ENCODE measurements at regions not wholly inside any gene's neighbourhood (a gene's known extent, or its start where the extent isn't known, plus 50 kb on each side); places are given as distances from the start of the nearest gene placed in this dataset.
A peak's percentile ranks its signal among the peaks of the same experiment; 100 is the strongest.

DNA sequence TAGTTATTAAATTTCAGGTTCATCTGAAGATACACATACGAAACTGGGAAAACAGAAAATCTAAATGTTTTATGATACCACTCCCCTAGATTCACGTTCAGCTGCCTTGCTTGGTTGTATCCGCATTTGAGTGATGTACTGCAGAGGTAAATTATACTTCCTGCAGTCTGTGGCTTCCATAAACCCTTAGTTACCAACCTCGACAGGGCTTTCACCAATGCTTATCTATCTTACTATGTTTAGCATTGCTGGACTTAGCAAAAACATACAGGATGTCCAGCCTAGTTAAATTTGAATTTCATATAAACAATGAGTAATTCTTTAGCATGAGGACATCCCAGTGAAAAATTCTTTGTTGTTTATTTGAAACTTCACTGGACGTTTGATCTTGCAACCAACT lies 108.8 kb downstream of the TMA16 start:
- TF ChIP-seq, protein P1, sequence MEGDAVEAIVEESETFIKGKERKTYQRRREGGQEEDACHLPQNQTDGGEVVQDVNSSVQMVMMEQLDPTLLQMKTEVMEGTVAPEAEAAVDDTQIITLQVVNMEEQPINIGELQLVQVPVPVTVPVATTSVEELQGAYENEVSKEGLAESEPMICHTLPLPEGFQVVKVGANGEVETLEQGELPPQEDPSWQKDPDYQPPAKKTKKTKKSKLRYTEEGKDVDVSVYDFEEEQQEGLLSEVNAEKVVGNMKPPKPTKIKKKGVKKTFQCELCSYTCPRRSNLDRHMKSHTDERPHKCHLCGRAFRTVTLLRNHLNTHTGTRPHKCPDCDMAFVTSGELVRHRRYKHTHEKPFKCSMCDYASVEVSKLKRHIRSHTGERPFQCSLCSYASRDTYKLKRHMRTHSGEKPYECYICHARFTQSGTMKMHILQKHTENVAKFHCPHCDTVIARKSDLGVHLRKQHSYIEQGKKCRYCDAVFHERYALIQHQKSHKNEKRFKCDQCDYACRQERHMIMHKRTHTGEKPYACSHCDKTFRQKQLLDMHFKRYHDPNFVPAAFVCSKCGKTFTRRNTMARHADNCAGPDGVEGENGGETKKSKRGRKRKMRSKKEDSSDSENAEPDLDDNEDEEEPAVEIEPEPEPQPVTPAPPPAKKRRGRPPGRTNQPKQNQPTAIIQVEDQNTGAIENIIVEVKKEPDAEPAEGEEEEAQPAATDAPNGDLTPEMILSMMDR (IDR thresholded peaks at IDR 0.05), result no peak
- 22% methylated on average over 3 of the region's 5 CpGs for WGBS (ENCODE audit: insufficient coverage)
- Histone ChIP-seq H3K36me3 (ENCODE audit: control insufficient read depth, insufficient read depth, low read length) (no peaks in the 10 kb centered on the region), H3K4me3 (ENCODE audit: low read length) (no peak overlapping the region), H3K27me3 (ENCODE audit: control insufficient read depth, insufficient read depth, low read length) (no peaks in the 10 kb centered on the region), H3K27ac (ENCODE audit: low read length) (no peak overlapping the region), H3K4me1 (ENCODE audit: control insufficient read depth, insufficient read depth, low read length) (no peaks in the 10 kb centered on the region), H3K9me3 (ENCODE audit: control insufficient read depth, insufficient read depth, low read length) (no peaks in the 10 kb centered on the region)
- no peak overlapping the region for H3K4me3 Mint-ChIP-seq
- H3K9me3 Mint-ChIP-seq, result peaks cover 0 to 5% of the 10 kb centered on the region in 2 donors
- no peak for ATAC-seq
- intact Hi-C loops (cut with micrococcal nuclease), result no loop called here
- H3K36me3 Mint-ChIP-seq, result no peaks in the 10 kb centered on the region
- H3K27ac Mint-ChIP-seq, result no peak overlapping the region
- no peaks in the 10 kb centered on the region for H3K4me1 Mint-ChIP-seq
- no peak for DNase-seq
- H3K27me3 Mint-ChIP-seq (ENCODE audit: low read depth in 2 of 2), result peaks cover 0 to 3% of the 10 kb centered on the region in 2 donors

DNA sequence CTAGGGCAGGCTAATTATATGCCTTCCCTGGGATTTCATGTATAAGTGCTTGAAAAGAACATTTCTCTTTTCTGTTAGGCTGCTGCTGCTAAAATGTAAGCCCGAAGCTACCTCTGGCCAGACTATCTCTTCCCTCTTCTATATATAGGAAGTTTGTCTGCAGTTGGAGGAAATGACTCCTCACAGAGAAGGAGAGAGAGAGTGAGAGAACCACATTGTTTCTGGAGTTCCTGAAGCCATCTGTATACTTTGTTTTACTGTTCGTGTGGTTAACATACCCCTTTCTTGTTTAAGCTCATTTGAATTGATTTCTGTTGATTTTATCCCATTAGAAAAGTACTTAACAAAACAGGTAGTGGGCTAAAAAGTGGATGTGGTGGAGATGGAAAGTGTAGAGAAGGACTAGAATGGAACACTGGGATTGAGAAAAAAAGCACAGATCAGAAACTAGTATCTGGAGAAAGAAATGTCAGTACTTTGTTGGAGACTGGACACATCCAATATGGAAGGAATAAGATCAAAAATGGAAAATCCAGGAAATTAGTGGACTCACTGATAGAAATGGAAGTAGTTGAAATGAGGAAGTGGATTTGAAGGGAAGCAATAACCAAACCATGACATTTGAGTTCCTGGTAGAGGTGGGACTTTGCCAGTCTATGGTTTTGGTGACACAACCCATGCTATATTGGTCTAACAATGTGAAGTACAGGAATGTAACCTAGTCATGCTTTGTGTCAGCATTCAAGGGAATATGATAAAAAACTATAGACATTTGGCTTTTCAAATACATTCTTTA lies 112.6 kb downstream of the TMA16 start:
- ATAC-seq (no peak), DNase-seq (no peak)
- intact Hi-C loops (cut with micrococcal nuclease), result no loop called here
- Mint-ChIP-seq H3K36me3 (no peaks in the 10 kb centered on the region), H3K4me1 (no peaks in the 10 kb centered on the region), H3K9me3 (peaks cover 0 to 10% of the 10 kb centered on the region in 2 donors), H3K27me3 (ENCODE audit: low read depth in 2 of 2) (peaks cover 0 to 3% of the 10 kb centered on the region in 2 donors), H3K27ac (no peak overlapping the region), H3K4me3 (no peak overlapping the region)
- H3K36me3 ChIP-seq (ENCODE audit: control insufficient read depth, insufficient read depth, low read length), result no peaks in the 10 kb centered on the region
- WGBS (ENCODE audit: insufficient coverage), result 0% methylated on average over 1 of the region's 2 CpGs
- TF ChIP-seq, protein P1 (IDR thresholded peaks at IDR 0.05), result no peak
- H3K4me1 ChIP-seq (ENCODE audit: control insufficient read depth, insufficient read depth, low read length), result no peaks in the 10 kb centered on the region
- H3K4me3 ChIP-seq (ENCODE audit: low read length), result no peak overlapping the region
- H3K27me3 ChIP-seq (ENCODE audit: control insufficient read depth, insufficient read depth, low read length), result no peaks in the 10 kb centered on the region
- H3K27ac ChIP-seq (ENCODE audit: low read length), result no peak overlapping the region
- H3K9me3 ChIP-seq (ENCODE audit: control insufficient read depth, insufficient read depth, low read length), result no peaks in the 10 kb centered on the region

GRCh38 chr4:163609019-163609418 lies 114.5 kb downstream of the TMA16 start:
- no peaks in the 10 kb centered on the region for H3K4me1 ChIP-seq (ENCODE audit: control insufficient read depth, insufficient read depth, low read length)
- no peaks in the 10 kb centered on the region for H3K27me3 ChIP-seq (ENCODE audit: control insufficient read depth, insufficient read depth, low read length)
- WGBS (ENCODE audit: insufficient coverage), result 72% methylated on average over 2 of the region's 2 CpGs
- Mint-ChIP-seq H3K27me3 (ENCODE audit: low read depth in 2 of 2) (peaks cover 0 to 3% of the 10 kb centered on the region in 2 donors), H3K4me3 (no peak overlapping the region), H3K36me3 (no peaks in the 10 kb centered on the region), H3K4me1 (no peaks in the 10 kb centered on the region), H3K27ac (no peak overlapping the region), H3K9me3 (peaks cover 0 to 10% of the 10 kb centered on the region in 2 donors)
- H3K27ac ChIP-seq (ENCODE audit: low read length), result no peak overlapping the region
- ATAC-seq (no peak), DNase-seq (no peak)
- no peaks in the 10 kb centered on the region for H3K9me3 ChIP-seq (ENCODE audit: control insufficient read depth, insufficient read depth, low read length)
- intact Hi-C loops (cut with micrococcal nuclease), result no loop called here
- no peaks in the 10 kb centered on the region for H3K36me3 ChIP-seq (ENCODE audit: control insufficient read depth, insufficient read depth, low read length)
- TF ChIP-seq, protein P1 (IDR thresholded peaks at IDR 0.05), result no peak
- peak overlapping the region; percentile 40 for H3K4me3 ChIP-seq (ENCODE audit: low read length)

- H3K4me1 Mint-ChIP-seq, result no peaks in the 10 kb centered on the region
- no peaks in the 10 kb centered on the region for H3K36me3 ChIP-seq (ENCODE audit: control insufficient read depth, insufficient read depth, low read length)
- 56% methylated on average over 4 of the region's 4 CpGs for WGBS (ENCODE audit: insufficient coverage)
- H3K36me3 Mint-ChIP-seq, result no peaks in the 10 kb centered on the region
- TF ChIP-seq, protein P1 (IDR thresholded peaks at IDR 0.05), result no peak
- peaks cover 3 to 12% of the 10 kb centered on the region in 2 donors for H3K9me3 Mint-ChIP-seq
- no peak overlapping the region for H3K27ac Mint-ChIP-seq
- peak overlapping the region; percentile 40 for H3K4me3 ChIP-seq (ENCODE audit: low read length)
- peak overlapping the region; percentile 34 for H3K27ac ChIP-seq (ENCODE audit: low read length)
- H3K4me1 ChIP-seq (ENCODE audit: control insufficient read depth, insufficient read depth, low read length), result no peaks in the 10 kb centered on the region
- DNase-seq (no peak), ATAC-seq (no peak)
- no peaks in the 10 kb centered on the region for H3K9me3 ChIP-seq (ENCODE audit: control insufficient read depth, insufficient read depth, low read length)
- peaks cover 0 to 2% of the 10 kb centered on the region in 2 donors for H3K27me3 Mint-ChIP-seq (ENCODE audit: low read depth in 2 of 2)
- no peaks in the 10 kb centered on the region for H3K27me3 ChIP-seq (ENCODE audit: control insufficient read depth, insufficient read depth, low read length)
- no peak overlapping the region for H3K4me3 Mint-ChIP-seq
- intact Hi-C loops (cut with micrococcal nuclease), result no loop called here
Measured at GRCh38 chr4:163610648-163611047, 116.2 kb downstream of the TMA16 start.

Data from natural killer cell (primary cell).